HUES6 (cell line): ENCODE measurements at regions not wholly inside any gene's neighbourhood (a gene's known extent, or its start where the extent isn't known, plus 50 kb on each side); places are given as distances from the start of the nearest gene placed in this dataset.
"Not testable (repeated sequence)": the region's sequence is repeated elsewhere in the genome, so short reads cannot be mapped to it uniquely, and the experiment has no call there.

ENCODE experiments used
- H3K27ac ChIP-seq: 2 replicates; pipeline ENCODE4 v1.7.0; 2013; ENCODE audit warnings: low read depth, mild to moderate bottlenecking, low read length, inconsistent platforms
- H3K27me3 ChIP-seq: 2 replicates; pipeline ENCODE4 v1.6.1; 2013; ENCODE audit warnings: low read length; ENCODE audit not compliant: control insufficient read depth, insufficient read depth
- H3K36me3 ChIP-seq: 2 replicates; pipeline ENCODE4 v1.6.1; 2013; ENCODE audit warnings: low read length; ENCODE audit not compliant: control insufficient read depth, insufficient read depth
- H3K4me1 ChIP-seq: 2 replicates; pipeline ENCODE4 v1.6.1; 2013; ENCODE audit warnings: low read length; ENCODE audit not compliant: control insufficient read depth, insufficient read depth
- H3K4me3 ChIP-seq: 2 replicates; pipeline ENCODE4 v1.5.1; 2013; ENCODE audit warnings: low read depth, low read length
- H3K9ac ChIP-seq: one replicate; pipeline ENCODE4 v1.6.1; 2013; ENCODE audit warnings: mild to moderate bottlenecking, low read length
- H3K9me3 ChIP-seq: 2 replicates; pipeline ENCODE4 v1.6.1; 2013; ENCODE audit warnings: low read depth, low read length; ENCODE audit not compliant: control insufficient read depth, insufficient read depth

DNA sequence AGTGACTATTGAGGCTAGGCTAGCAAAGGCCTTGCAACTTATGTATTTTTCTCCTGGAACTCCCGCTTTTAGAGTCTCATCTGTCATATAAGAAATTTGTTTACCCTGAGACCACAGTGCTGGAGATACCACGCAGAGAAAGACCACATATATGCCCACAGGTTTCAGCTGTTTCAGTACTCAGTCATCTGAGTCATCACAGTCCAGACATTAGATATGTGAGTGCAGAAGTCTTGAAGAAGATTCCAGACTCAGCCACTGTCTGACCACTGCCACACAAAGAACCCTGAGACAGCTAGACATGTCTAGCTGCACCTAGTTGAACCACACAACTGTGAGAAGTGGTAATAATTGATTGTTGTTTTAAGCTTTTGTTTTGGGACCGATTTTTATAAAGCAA is 648.3 kb downstream of the EPM2A start:
- Histone ChIP-seq H3K27me3 (no peaks in the 10 kb centered on the region), H3K36me3 (no peaks in the 10 kb centered on the region), H3K9me3 (no peaks in the 10 kb centered on the region), H3K4me3 (no peak overlapping the region), H3K4me1 (no peaks in the 10 kb centered on the region), H3K9ac (no peak overlapping the region), H3K27ac (no peak overlapping the region)

DNA sequence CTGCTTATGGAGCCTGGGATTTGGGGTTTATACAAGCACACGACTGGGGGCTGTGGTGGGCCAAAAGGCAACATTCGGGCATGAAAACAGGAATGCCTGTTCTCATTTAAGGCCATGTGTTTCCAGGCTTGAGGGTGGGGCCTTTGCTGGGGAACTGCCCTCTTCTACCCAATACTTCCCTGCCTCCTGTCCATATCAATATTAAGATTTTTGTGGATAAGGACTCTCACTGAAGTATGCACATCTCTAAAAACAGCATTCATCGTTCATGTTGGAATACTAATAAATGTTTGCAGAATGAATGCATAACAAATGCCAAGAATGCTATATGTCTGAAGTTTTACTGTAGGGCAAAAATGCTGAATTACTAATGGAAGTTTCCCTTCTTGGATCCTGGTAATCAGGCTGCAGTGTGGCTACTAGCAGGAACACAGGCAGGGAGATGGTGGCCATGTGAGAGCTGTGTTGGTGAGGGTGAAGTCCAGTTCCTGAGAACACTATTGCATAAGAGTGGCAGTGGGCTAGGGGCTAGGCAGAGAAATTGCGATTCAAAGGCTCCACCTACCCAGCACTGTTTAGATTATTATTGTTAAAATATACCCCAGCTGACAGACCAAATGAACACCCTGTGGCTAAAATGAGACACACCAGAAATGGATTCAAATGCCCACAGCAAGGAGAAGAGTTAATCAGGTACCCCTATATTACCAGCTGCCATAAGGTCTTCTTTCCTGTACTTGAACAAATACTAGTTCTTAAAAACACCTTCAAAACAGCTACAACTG is 644.3 kb downstream of the EPM2A start:
- Histone ChIP-seq H3K4me3 (no peak overlapping the region), H3K4me1 (no peaks in the 10 kb centered on the region), H3K27me3 (no peaks in the 10 kb centered on the region), H3K27ac (no peak overlapping the region), H3K9me3 (no peaks in the 10 kb centered on the region), H3K9ac (no peak overlapping the region), H3K36me3 (no peaks in the 10 kb centered on the region)

DNA sequence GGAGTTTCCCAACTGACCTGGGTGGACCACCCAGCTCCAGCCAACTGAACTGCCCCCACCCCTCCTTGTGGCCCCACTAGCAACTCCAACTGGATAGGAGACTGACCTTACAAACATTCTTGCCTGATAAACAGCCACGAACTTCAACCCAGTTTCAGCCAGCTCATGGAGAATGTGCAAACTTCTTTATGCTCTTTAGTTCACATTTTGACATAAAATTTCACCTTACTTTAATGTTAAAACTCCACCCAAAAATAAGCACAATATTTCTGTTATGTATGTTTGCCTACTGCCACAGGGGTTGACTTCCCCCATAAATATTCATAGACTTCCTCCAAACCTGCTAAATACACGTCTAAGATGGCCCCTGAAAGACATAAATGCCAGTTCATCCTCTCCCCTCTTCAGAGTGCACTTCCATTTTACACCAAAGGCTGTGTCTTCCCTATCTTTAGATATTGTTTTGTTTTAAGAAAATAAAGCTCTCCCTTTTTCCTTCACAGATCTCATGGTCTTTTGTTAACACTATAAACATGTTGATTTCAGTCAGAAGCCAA is 643.7 kb downstream of the EPM2A start:
- Histone ChIP-seq H3K9me3 (peaks cover 2% of the 10 kb centered on the region; the same call in 1 of the 2 replicates), H3K4me3 (no peak overlapping the region), H3K27me3 (no peaks in the 10 kb centered on the region), H3K9ac (no peak overlapping the region), H3K4me1 (no peaks in the 10 kb centered on the region), H3K36me3 (no peaks in the 10 kb centered on the region), H3K27ac (no peak overlapping the region)

DNA sequence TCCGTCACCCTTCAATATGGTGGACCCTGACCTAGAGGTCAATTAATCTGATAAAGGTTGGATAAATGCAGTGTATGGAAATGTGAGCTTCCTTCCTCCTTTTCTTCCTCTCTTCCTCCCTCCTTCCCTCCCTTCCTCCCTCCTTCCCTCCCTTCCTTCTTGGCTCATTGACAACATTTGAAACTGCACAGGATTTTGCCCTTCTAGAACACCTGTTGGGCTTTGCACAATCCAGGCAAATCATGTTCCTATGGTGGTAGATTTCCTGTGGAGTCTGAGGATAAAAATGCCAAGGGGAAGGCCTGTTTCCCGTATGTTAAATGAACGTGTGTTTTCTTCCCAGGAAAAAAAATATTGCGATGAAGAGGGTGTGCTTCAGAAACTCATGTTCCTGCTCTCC is 642.8 kb downstream of the EPM2A start:
- Histone ChIP-seq H3K36me3 (no peaks in the 10 kb centered on the region), H3K27ac (no peak overlapping the region), H3K9me3 (peaks cover 11% of the 10 kb centered on the region; the same call in 1 of the 2 replicates), H3K4me1 (no peaks in the 10 kb centered on the region), H3K4me3 (no peak overlapping the region), H3K27me3 (no peaks in the 10 kb centered on the region), H3K9ac (no peak overlapping the region)

DNA sequence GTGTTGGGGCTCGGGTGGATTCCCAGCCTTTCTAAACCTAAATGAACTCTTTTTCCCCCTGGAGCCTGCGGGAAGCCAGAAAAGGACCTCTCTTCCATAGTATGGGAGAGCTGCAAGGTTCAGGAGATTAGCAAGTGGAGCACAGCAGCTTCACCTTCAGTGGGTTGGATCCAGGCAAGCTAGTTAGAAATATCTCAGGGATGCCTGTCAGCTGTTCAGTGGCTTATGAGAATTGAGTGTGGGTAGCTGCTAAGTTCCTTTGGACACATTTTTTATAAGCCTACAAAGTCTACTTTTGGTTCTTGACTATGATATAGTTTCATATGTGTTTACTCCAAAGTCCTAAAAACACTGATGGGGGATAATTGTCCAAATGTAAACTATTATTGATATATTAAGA is 642.1 kb downstream of the EPM2A start:
- Histone ChIP-seq H3K27me3 (no peaks in the 10 kb centered on the region), H3K9ac (no peak overlapping the region), H3K36me3 (no peaks in the 10 kb centered on the region), H3K27ac (no peak overlapping the region), H3K4me1 (no peaks in the 10 kb centered on the region), H3K4me3 (no peak overlapping the region), H3K9me3 (peaks cover 17% of the 10 kb centered on the region)

DNA sequence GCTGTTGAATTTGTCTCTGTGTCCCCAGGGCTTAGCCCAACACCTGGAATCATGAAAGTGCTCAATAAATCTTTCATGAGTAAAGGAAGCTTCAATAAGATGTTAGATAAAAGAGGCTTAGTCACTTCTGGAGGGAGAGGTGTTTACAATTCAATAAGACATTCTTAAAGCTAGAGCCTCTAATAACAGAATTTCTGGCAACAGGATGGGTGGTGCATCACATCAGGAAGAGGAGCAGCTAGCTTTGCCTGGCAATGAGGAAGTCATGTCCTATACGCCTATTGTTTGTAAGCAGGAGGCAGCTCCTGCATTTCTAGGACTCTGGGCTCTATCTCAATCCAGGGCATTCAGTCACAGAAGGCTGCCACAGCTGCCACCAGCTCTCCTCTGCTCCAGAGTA is 638.5 kb downstream of the EPM2A start:
- no peaks in the 10 kb centered on the region for H3K27me3 ChIP-seq
- no peak overlapping the region for H3K4me3 ChIP-seq
- H3K27ac ChIP-seq, result no peak overlapping the region
- H3K36me3 ChIP-seq, result no peaks in the 10 kb centered on the region
- no peaks in the 10 kb centered on the region for H3K4me1 ChIP-seq
- no peak overlapping the region for H3K9ac ChIP-seq
- H3K9me3 ChIP-seq, result peaks cover 30% of the 10 kb centered on the region

DNA sequence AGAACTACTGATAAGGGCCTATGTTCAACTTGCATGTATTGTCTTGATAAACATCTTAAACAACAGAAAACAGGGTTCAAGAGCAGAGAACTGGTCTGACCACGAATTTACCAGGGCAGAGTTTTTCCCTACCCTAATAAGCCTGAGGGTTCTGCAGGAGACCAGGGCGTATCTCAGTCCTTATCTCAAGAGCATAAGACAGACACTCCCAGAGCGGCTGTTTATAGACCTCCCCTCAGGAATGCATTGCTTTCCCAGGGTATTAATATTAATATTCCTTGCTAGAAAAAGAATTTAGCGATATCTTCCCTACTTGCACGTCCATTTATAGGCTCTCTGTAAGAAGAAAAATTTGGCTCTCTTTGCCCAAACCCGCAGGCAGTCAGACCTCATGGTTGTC is 637.2 kb downstream of the EPM2A start:
- not testable (repeated sequence) for H3K27me3 ChIP-seq, H3K4me3 ChIP-seq, H3K27ac ChIP-seq, H3K4me1 ChIP-seq, H3K9ac ChIP-seq, H3K36me3 ChIP-seq
- H3K9me3 ChIP-seq, result peaks cover 30% of the 10 kb centered on the region

DNA sequence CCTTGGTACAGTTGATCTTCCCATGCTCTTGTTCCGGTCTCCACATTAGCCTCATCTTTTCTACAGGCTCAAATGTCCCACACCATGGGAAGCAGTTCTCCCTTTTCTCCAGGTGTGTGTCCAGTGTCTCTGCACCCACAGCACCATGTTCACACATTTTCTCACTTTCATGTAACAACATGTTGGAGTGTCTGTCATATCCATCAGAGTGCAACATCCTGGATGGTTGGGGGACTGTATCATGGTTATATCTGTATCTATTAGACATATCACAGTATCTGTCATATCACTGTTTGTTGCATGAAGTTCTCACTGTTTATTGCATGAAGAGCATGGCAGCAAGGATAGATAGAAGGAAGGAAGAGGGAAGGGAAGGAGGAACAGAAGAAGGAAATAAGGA is 635.6 kb downstream of the EPM2A start:
- Histone ChIP-seq H3K27ac (no peak overlapping the region), H3K4me1 (no peaks in the 10 kb centered on the region), H3K4me3 (no peak overlapping the region), H3K36me3 (no peaks in the 10 kb centered on the region), H3K9me3 (peaks cover 30% of the 10 kb centered on the region), H3K27me3 (no peaks in the 10 kb centered on the region), H3K9ac (no peak overlapping the region)

DNA sequence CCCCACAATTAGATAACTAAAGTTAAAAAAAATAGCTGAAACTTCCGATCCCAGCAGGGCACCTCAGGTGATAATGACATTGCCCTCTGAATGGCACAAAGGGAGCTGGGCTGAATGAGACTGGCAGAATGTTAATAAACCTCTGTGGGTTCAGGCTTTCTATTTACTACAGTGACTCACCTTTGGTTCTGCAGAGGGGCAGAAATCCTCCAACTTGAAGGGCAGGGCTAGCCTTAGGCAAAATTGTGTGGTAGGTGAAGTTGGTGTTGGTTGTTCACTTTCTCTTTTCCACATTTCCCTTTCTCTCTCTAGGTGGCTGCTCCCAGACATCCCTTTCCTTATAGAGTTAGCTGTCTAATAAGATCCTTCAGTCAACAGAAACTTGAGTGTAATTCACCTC is 625.2 kb downstream of the EPM2A start:
- peaks cover 7% of the 10 kb centered on the region; the same call in 1 of the 2 replicates for H3K9me3 ChIP-seq
- H3K4me3 ChIP-seq, result no peak overlapping the region
- no peaks in the 10 kb centered on the region for H3K4me1 ChIP-seq
- no peak overlapping the region for H3K27ac ChIP-seq
- no peaks in the 10 kb centered on the region for H3K36me3 ChIP-seq
- no peaks in the 10 kb centered on the region for H3K27me3 ChIP-seq
- no peak overlapping the region for H3K9ac ChIP-seq

DNA sequence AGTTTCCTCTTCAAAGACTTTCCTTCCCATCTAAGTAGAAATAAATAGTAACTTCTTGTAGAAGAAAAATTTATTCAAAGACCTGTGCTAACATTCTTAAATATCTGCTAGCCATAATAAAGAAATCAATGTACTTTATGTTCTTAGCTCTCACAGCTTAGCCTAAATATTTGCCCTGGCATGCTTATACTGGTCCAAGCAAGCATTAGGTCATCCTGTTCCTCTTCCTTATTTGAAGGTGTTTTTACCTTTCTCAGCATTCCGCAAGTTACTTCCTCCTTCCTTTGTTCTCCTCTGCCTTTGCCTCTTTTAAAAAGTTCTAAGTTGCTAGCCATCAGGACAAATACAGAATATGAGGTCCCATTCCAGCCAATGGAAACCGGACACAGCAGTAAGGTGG is 623.9 kb downstream of the EPM2A start:
- not testable (repeated sequence) for H3K4me1 ChIP-seq, H3K9ac ChIP-seq, H3K27ac ChIP-seq, H3K9me3 ChIP-seq, H3K4me3 ChIP-seq, H3K27me3 ChIP-seq, H3K36me3 ChIP-seq

DNA sequence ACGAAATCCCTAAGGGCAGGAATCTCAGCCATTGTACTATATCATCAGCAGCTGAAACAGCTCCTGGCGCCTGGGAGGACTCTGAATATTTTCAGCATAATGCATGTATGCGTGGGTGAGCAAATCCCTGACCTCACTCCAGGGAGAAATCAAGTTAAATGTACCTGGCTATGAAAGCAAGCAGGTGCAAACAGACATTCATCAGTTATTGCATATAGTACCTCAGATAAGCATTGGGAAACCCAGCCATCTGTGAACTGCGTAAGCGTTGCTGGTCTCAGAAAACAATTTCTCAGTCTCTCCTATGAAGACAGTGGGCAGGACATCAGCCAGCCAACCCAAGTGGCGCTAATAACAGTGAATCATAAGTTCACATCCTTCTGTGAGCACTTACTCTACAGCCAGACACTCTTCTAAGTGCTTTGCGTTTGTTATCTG is 622.6 kb downstream of the EPM2A start:
- Histone ChIP-seq H3K27ac (no peak overlapping the region), H3K9me3 (peaks cover 7% of the 10 kb centered on the region; the same call in 1 of the 2 replicates), H3K27me3 (no peaks in the 10 kb centered on the region), H3K4me1 (no peaks in the 10 kb centered on the region), H3K36me3 (no peaks in the 10 kb centered on the region), H3K4me3 (no peak overlapping the region), H3K9ac (no peak overlapping the region)
